GM19043 (cell line): ENCODE measurements at regions not wholly inside any gene's neighbourhood (a gene's known extent, or its start where the extent isn't known, plus 50 kb on each side); places are given as distances from the start of the nearest gene placed in this dataset.

Experiments
- ATAC-seq: cut with Tn5 transposase; IDR thresholded peaks from one replicate; pipeline ENCODE4 v1.9.1; 2021; ENCODE audit warnings: low read depth; ENCODE audit not compliant: unreplicated experiment

DNA sequence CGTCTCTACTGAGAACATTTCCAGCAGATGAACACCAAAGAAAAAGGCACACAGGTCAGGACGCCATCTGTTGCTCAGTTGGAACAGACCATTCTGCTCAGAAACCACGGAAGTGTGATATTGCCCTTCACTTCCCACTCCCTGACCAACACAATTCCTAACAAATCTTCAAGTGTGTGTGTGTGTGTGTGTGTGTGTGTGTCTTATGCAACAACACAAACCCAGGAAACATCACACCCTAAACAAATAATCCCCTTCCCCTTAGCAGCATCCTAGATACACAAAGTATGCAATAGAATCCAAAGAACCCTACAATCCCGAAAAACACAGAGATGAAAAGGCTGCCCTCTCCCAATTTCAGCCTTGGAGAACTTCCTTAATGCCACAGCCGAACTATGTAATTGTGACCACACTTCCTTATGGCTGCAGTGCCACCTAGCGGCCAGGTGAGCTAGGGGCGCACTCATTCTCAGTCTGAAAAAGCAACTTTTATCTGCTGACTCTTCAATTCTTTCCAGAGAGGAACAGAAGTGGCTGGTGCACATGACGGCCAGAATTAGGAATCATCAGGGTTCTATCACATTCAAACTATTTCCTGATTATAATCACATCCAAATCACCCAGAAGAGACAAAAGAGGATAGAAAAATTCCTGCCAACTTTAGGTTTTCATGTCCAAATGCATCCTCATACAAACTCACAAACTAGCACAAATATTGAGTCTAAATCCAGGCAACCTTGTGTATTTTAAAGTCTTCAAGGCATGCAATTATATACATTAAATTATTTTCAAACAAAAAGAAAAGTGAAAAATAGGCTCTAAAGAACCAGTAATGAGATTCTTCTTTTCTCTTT is 164.9 kb downstream of the DHX15 start:
- peak; percentile 89 for ATAC-seq

DNA sequence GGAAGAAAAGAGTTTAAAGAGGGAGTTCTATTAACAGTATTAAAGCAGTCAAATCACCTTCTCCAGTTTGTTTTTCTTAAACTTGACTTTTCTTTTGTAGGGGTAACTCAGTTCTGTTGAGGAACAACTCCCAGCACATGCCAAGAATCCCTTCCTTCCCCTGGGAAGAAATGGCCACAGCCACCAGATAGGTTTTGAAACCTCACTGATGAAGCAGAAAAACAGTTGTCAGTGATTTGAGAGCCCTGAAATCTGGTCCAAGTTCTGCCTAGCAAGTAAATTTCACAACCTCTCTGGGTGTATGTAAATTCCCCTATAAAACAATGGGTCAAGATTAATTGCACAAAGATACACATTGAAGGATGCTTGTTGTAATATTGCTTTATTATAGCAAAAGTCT is 167.1 kb downstream of the DHX15 start:
- ATAC-seq = no peak

DNA sequence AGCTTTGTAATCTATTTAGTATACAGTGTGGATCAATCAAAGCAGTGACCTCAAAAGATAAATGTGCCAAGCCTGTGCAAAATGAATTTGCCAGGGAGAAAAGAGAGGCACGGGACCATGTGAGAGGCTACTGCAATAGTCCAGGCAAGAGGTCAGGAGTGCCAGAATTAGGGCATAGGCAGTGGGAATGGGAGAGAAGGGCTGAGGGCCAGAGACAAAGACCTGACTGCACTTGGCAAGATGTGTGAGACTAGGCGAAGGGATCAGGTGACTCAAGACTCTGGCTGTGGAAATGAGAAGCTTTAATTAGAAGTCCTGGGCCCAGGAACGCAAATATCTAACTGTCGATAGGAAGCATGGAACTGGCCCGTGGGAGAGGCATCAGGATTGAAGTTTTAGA is 168.1 kb downstream of the DHX15 start:
- ATAC-seq = no peak

DNA sequence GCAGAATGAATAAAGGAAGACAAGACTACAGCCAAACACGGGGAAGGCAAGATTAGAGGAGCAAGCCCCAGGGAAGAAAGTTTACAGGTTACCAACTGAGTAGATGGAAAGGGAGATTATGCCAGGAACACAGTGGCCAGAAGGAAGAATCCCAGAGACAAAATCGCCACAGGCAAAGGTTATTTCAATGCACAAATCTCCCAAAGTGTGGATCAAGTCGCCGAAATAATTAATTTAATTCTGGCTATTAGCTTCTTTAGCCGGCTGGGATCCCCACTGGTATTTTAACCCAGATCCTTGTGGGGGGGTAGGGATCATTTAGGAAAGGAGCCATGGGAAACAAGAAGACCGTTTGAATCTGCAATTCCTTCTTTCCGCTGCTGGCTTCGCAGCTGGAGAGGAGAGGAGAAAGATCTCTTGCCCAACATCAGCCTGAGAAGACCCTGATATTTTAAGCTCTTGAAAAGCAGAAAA is 171.0 kb downstream of the DHX15 start:
- ATAC-seq = no peak

DNA sequence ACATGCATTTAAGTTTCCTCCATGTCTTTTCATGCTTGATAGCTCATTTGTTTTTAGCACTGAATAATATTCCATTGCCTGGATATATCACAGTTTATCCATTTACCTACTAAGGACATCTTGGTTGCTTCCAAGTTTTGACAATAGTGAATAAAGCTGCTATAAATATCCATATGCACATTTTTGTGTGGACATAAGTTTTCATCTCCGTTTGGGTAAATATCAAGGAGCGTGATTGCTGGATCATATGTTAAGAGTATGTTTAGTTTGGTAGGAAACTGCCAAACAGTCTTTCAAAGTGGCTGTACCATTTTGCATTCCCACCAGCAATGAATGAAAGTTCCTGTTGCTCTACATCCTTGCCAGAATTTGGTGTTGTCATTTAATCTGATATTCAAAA is 172.5 kb downstream of the DHX15 start:
- ATAC-seq = no peak

DNA sequence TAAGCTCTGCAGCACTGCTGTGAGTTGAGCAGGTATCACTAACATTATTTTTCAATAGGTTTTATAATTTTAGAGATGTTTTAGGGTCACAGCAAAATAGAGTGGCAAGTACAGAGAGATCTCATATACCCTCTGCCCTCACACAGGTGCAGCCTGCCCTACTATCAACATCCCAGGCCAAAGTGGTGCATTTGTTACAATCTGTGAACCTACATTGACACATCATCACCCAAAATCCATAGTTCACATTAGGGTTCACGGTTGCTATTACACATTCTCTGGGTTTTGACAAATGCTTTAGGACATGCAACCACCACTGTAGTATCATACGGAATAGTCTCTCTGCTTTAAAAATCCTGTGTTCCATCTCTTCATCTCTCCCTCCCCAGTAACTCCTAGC is 173.1 kb downstream of the DHX15 start:
- no peak for ATAC-seq

DNA sequence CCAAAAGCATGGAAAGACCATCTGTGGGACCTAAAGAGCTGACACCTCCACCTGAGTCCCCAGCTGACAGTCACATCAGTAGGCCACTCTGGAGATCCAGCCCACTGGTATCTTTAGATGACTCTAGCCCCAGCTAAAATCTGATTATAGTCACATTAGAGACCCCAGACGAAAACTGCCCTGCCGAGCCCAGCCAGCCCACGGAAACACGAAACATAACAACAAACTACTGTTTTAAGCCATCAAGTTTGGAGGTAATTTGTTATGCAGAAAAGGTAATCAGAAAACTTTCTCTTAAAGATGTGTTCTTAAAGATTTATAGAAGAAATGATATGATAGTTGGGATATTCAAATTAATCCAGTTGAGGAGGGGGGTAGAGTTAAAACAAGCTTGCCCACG is 175.7 kb downstream of the DHX15 start:
- ATAC-seq = no peak

DNA sequence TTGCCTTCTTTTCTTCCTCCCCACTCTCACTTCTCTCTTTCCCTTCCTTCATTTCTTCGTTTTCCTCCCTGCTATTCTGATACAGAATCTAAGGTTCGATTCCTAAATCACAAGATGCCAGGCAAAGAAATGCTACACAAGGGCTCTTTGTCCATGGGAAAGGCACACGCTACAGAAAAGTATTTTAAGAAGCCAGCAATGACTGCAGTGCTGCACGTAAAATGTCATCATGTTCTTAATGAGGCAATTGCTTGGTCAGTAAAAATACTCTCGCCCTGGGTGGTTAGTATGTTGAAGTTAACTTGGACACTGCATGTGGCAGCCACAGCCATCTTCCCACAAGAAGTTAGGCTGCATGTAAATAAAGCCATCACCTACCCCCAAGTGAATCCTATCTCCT is 178.4 kb downstream of the DHX15 start:
- ATAC-seq = no peak

DNA sequence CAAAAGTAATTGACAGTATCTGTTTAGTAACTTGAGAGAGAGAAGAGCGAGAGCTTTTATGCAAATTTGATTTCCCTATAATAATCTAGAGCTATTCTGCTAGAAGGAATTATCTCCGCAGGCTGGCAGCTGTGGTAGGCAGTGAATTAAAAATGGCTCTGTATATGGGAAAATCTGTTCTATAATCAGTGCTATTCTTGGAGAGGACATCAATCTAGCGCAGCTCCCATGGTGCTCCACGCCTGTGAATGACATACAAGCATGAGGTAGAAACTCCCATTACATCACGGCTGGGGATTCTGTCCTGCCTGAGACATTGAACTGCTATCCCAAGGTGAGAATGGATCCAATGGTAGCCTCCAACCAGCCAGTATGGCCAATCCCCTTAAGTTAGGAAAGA is 179.0 kb downstream of the DHX15 start:
- ATAC-seq = no peak

DNA sequence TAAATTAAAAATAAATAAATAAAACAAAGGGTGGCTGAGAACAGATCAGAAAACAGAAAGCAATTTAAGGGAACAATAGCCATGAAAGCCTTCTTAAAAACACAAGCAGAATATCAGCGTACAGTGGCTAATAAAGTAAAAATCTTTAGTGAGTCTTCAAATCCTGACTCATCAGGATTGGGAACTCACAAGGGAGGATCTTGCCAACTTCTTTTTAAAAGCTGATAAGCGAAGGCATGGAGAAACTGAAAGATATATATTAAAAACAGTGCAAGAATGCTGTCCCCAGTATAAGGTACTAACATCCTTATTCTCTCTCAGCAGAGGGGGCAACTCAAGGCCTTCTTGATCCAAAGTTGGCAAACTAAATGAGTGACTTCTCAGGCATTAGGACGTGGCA is 180.1 kb downstream of the DHX15 start:
- ATAC-seq = no peak

DNA sequence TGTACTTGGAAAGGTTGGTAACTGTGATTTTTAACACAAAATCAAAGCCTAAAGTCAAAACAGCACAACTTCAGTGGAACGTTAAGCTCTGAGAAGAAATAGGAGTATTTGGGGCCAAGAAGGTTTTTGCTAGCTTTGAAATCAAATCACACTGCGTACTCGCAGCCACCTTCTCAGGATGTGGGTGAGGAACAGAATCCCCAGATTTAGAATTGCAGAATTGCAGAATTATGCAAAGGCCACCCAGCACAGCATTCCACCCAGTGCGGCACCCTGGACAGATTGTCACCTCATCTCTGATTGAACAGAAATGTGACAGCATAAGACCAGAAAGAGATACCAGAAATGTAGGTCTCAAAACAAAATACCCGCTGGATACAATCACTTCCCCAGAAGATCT is 181.1 kb downstream of the DHX15 start:
- no peak for ATAC-seq

DNA sequence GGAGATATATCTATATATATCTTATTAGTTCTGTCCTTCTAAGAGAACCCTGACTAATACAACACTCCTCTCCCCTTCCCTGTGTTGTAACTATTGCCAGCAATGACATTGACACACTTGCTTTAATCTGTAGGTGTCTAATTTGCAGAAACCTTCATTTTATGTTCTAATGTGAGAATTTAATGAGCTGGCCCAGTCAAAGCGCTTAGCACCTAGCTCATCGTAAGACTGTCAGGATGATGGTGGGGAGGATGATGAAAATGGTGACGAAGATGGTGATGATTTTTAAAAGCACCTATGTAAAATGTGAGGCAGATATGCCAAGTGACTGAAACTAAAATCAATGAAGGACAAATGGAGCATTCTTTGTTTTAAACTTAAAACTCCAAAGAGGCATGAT is 183.8 kb downstream of the DHX15 start:
- no peak for ATAC-seq

DNA sequence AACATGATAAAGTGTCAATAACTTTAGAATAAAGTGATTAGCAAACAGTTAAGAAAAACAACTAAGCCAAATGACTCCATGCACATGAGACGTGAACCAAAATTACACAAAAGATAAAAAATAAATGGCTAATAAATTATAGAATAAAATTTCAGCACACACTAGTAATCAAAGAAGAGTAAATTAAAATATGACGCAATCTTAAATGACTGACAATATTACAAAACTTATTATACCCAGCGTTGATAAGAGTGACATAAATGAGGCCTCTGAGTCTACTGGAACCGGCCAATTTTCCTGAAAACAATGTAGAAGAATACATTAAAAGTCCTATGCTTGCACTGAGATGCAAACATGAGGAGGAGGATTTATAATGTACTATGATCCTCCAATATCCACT is 187.4 kb downstream of the DHX15 start:
- ATAC-seq = no peak

DNA sequence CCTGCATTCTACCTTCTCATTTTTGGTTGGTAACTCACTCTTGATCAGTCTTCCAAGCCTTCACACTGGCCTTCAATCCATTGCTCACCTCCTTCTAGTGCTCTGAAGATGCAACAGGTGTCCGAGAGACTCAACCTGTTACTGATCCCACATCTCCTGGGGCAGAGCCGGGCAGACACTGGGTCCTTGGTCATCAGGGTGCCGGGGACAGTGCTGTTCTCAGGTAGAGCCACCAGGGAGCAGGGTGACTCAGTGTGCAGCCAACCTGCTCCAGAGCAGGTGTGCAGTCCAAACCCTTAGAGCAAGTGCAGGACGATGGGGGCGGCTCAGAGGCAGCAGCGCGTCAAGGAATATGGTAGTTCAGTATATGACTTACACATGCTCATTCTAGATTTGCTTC is 188.4 kb downstream of the DHX15 start:
- no peak for ATAC-seq

DNA sequence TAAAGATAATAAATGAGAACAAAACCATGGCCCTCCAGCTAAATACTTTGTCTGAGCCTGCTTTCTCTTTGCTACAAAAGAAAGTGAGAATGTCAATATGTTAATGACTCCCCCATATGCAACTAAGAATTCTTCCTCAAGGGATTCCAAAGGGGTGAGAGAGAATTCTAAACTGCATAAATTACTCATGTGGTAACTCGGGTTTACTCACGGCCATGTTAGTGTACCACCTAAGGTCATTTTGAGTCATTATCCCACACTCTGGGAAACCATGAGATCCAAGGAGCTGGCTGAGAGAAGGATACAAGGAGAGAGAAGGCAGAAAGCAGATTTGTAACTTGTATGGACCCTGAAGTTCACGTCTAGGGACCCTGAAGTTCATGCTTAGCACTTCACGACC is 190.3 kb downstream of the DHX15 start:
- no peak for ATAC-seq

DNA sequence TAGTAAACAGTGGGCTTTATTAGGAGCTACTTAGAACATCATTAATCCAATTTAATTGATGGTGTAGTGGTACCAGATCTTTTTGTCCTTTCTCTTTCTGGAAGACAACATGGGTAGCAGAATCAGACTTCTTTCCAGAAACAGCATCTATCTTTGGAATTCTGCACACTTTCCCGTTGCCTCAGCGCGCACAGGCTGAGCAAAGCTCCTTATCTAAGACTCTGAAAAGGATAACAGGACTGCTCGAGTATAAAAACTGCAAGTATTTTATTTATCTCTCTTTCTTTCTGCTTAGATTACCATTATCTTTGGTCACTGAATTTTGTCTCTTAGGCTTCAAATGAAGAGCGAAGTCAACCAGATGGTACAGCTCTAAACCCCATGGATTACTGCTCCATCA is 191.7 kb downstream of the DHX15 start:
- ATAC-seq = no peak

DNA sequence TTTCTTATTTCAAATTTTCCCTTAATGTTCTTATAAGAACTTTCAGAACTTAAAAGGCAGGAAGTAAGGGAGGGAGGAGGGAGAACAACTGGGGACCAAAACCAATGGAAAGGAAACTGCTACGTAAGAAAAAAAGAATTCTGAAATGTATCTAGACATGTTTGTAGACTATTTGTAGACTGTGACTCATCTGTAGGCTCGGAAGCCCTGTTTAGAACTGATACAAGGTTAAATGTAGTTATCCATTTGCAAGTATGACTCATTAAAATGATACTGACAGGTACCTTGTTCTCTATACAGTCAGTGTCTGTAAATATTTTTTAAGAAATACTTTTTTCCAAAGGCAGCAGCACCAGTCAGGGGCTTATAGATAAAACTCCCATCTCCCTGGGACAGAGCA is 202.0 kb downstream of the DHX15 start:
- ATAC-seq = peak; percentile 99

DNA sequence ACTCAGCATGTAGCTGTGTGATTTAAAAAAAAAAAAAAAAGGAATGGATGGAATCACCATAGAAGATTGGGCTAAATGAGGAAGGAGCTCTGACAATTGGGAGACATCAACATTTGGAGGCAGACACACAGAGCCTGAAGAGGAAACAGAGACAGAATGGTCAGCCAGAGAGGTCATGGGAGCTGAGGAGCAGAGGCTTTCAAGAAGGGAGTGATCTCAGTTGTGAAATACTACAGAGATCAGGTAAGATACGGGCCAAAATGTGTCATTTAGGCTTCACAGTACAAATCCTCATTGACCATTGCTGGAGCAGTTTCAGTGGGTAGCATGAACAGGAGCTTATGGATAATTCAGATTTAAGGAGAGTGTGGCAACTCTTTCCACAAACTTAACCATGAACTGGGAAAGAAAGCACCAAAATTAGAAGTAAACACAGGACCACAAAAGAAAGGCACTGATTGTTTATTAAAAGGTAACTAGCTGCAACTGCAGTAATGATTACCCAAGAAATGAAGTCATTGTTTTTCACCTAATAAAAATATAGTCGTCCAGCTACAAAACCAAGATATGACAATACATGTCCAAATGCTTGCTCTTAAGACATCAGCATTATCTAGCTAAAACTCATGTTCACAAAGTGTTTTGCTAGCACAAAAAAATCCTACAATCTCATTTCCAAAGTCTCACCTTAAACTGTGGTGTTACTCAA is 203.2 kb downstream of the DHX15 start:
- ATAC-seq = no peak

DNA sequence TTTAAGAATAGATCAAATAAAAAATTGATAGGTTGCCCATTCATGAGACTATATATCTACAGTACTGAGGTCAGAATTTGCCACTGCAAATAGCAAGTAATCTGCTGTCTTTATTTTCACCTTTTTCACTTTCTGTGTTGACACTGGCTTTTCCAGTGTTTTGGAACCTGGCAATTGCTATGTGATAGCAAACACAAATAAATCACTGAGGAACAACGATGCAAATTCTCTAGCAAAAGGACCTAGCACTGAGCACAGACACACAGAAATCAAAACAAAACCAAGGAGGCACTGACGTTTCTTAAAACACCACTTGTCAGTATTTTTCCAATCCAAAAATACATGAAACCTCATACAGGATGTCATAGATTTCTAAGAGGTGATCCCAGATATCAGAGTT is 210.7 kb downstream of the DHX15 start:
- no peak for ATAC-seq

DNA sequence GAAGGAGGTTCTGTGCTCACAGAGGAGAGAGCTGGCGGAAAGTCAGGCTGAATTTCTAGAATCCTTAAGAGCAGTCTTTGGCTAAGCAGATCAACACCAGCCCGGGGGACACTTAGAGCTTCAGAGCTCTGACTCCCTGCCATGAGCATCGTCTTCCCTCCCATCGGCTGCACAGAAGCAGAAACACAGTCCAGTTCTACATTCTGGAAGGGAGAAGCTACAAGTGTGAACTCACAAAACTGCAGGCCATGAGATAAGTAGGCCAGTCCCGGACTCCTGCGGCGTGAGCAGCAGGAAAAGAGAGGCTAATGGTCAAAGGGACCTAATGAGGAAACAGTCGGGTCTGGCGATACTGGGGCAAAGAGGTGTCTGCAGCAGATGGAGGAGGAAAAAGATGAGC is 211.5 kb downstream of the DHX15 start:
- ATAC-seq = no peak

DNA sequence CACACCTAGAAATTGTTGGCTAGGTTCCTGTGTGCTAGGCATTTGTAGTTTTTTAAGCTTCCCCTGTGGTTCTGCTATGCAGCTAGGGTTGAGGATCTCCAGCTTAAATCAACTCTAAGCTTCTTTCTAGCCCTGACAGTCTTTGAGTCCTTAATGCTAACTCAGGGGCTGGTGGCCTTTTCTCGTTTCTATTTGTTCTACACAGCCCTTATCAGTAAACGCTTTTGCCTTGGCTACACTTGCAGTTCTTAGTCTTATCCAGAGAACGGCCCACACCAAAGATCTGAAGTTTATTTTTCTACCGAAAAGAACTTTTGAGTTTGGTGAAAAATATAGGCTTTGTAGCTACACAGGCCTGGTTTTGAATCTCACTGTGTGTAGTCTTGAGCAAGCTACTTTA is 212.0 kb downstream of the DHX15 start:
- no peak for ATAC-seq

DNA sequence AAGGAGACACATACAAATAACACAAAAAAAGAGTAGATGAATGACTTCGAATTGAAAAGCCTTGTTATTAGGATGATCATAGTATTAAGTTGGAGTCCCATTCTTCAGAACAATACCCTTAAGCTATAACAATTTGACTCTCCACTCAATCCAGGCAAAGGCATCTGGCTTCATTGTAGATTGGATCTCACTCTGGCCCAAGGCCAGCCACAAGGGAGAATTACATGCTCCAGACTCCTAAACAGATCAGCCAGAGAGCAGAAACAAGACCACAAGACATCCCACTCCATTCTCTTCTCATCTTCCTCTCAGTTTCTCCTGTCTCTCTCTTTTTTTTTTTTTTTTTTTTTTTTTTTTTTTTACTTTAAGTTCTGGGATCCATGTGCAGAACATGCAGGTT is 213.9 kb downstream of the DHX15 start:
- no peak for ATAC-seq
